ENCODE measurements at regions not wholly inside any gene's neighbourhood (a gene's known extent, or its start where the extent isn't known, plus 50 kb on each side); places are given as distances from the start of the nearest gene placed in this dataset.

- TF ChIP-seq CTCF (IDR thresholded peaks at IDR 0.05) (no peak), POLR2AphosphoS5 (IDR thresholded peaks at IDR 0.05) (no peak), POLR2A (IDR thresholded peaks at IDR 0.05) (no peak)
Observed at GRCh38 chr9:96088510-96088909, 213.0 kb downstream of the ERCC6L2 start.

Data from prostate gland (tissue), 2 donors.